Neural cell (in vitro differentiated cells): ENCODE measurements at regions not wholly inside any gene's neighbourhood (a gene's known extent, or its start where the extent isn't known, plus 50 kb on each side); places are given as distances from the start of the nearest gene placed in this dataset.
"Not testable (repeated sequence)": the region's sequence is repeated elsewhere in the genome, so short reads cannot be mapped to it uniquely, and the experiment has no call there.

ENCODE experiments used
- CTCF ChIP-seq: fragments of 450-650 bp; IDR thresholded peaks from 2 replicates; pipeline ENCODE4 v1.5.1; 2014; ENCODE audit warnings: antibody characterized with exemption, mild to moderate bottlenecking, moderate library complexity; ENCODE audit not compliant: poor library complexity, severe bottlenecking
- EZH2 ChIP-seq: fragments of 200-600, 300-800 bp; shearing (Covaris generic), sonication (generic); IDR thresholded peaks from 2 replicates; pipeline ENCODE4 v1.6.1; 2014; ENCODE audit warnings: antibody characterized with exemption, low read length, borderline replicate concordance, mild to moderate bottlenecking; ENCODE audit not compliant: insufficient read depth, poor library complexity, severe bottlenecking
- RAD21 ChIP-seq: fragments of 450-650 bp; conservative IDR thresholded peaks from 2 replicates; pipeline ENCODE4 v1.6.1; 2014; ENCODE audit warnings: antibody characterized with exemption, mild to moderate bottlenecking, moderate library complexity

GRCh38 chr1:65554086-65554764, 133.8 kb downstream of the LEPR start:
- TF ChIP-seq EZH2, CTCF, RAD21: not testable (repeated sequence)
